ENCODE measurements at regions not wholly inside any gene's neighbourhood (a gene's known extent, or its start where the extent isn't known, plus 50 kb on each side); places are given as distances from the start of the nearest gene placed in this dataset.
"Not testable (repeated sequence)": the region's sequence is repeated elsewhere in the genome, so short reads cannot be mapped to it uniquely, and the experiment has no call there.

DNA sequence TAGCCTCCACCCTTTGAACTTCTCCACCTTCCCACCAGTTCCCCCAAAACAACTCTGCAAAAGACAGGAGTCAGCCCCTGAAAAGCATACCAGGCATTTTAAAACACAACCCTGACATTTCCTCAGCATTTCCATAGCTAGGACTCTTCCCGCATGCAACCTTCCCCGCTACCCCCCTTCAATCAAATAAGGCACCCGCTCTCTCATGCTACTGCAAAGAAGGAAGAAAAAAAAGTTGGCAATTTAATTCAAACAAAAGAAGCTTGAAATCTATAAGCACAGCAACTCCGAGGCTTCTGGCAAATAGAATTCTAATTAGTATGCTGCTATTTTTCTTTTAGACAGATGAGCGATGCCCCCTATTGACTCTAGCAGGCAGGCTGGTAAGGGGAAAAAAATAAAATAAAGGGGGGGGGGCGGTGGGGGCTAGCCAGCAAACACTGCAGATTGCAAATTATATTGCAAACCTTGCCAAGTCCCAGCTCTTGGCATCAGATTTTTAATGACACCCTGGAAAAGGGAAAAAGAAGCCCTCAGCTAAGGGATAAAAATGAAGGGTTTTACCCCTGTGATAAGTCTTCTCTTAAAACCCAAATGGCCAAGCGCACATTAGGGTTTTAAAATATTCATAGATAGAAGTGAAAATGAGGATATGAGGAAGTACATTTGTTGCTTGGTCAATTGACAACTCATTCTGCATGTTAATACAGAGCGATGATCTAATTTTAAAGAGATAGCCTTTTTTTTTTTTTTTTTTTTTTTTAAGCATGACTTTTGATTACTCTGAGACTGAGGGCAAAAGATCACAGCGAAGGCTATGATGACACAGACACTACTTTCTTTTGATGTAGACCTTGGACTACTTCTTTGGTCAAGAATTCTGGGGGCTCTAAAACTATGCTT, 255.2 kb downstream of the NR2F2 start:
- no peak for DNase-seq

- no peak for DNase-seq
Measured at GRCh38 chr15:96586901-96587300, 256.4 kb downstream of the NR2F2 start.

DNA sequence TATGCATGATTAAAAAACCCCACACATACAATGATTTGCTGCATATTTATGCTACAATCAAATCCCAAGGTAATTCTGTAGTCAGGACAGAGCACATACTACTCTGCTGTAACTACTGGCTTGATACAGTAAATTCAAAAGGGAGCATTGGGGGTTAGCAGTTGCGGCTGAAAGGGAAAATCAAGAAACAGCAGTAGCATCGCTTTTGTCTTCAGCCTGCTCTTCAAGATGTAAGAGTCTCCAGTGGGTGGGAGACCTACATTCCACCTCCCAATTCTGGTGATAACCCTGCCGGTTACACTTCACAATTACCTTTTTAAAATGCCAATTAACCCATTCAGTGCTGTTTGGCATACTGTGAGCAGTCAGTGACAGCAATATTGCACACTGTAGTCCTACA, 259.4 kb downstream of the NR2F2 start:
- DNase-seq: no peak

- DNase-seq: no peak
Measured at GRCh38 chr15:96593735-96594134, 263.2 kb downstream of the NR2F2 start.

GRCh38 chr15:96595951-96596350, 265.5 kb downstream of the NR2F2 start:
- DNase-seq: no peak

DNA sequence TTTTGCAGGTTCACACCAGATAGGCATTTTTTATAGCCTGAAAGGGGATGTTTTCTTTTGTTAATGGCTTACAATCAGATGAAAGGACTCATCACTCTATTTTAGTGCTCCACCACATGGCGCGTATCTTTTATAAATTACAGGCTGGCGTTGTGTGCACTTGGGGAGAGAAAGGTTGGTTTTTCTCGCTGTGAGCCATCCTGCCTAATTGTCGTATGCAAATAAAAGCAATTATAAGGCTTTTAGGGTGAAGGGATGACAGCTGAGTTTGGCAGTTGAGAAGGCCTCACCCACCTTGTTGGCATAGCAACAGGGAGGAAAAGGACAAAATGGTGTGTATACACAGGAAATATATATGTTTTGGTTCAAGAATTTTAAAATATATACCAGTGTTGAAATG, 268.0 kb downstream of the NR2F2 start:
- DNase-seq: no peak

DNA sequence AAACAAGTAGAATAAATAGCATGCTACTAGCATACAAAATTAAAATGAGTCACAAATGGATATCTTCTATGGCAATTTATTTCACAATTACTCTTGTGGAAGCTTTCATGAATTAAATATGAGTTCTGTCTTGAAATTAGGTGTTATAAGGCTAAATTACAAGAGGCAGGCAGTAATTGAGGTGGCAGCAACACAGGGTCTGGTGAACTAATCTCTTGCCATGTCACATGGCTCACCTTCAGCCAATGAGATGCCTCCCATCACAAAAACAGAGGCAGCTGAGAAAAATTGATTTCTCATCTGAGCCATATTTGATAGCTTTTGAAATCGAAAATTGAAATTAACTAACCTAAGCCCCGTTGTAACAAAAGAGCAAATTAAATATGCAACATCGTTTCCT, 268.8 kb downstream of the NR2F2 start:
- DNase-seq: no peak

GRCh38 chr15:96600350-96600749, 269.9 kb downstream of the NR2F2 start:
- DNase-seq: no peak

- DNase-seq: no peak
Measured at GRCh38 chr15:96606617-96607016, 276.1 kb downstream of the NR2F2 start.

DNA sequence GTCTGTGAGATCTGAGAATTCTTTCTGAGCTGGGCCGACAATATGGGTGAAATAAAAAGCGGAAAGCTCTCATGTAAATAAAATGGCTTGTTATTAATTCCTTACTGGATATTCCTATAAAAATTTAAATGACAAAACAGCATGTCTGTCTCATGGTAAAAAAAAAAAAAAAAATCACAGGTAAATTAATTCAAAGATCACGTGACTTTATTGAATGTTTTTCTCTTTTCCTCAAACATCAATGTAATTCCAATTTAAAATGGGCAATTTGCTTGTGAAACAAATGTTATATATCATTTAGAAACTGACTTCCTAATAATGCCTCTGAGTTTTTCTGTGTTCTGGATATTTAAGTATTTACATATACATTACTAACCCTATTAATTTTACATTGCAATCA, 280.3 kb downstream of the NR2F2 start:
- no peak for DNase-seq

DNA sequence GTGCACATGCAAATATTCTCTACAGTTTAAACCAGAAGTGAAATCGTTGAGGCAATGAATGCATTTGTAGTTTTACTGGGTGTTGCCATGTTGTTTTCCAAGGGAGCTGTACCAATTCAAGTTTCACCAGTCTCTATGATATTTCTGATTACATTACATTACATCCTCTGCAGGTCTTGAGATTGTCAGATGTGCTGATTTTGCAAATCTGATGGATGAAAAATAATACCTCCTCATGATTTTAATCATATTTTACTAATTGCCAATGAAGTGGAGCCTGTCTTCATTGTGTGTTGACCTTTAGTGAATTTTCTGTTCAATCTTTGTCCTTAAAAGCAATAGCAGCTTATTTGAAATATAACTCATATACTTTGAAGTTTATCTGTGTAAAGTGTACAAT, 282.4 kb downstream of the NR2F2 start:
- no peak for DNase-seq

DNA sequence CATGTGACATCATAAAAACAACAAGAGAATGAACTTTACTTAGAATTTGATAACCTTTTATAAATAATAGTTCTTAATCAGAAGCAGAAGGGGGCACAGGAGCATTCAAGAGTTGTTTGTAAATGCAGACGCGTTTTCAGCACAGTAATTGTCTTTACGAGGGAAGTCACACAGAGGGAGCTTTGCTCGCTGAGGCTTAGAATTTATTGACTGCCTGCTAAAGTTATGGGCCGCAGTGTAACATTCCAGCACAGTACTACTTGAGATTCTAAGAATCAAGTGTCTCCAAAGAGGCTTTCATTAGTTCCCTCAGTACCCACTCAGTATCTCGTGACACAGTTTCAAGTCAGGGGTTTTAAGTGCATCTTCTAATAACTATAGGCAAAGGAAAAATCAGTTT, 288.7 kb downstream of the NR2F2 start:
- no peak for DNase-seq

DNA sequence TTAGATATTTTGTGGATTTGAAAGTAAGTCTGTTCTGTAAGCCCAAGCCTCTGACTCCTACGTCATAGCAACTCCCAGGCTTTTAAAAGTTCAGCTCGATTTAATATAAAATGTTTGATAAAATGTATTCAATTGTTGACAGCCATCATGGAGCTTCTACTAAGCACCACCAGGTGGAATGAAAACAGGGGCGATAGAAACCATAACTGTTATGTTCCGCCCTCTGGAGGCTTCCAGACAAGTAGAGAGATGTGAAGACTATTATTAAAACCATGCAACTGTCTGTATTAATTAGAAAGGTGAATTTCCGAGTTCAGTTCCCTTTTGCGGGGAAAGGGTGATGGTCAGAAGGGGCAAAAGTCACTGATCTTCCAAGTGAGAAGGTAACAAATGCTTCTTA, 292.2 kb downstream of the NR2F2 start:
- DNase-seq: no peak

DNA sequence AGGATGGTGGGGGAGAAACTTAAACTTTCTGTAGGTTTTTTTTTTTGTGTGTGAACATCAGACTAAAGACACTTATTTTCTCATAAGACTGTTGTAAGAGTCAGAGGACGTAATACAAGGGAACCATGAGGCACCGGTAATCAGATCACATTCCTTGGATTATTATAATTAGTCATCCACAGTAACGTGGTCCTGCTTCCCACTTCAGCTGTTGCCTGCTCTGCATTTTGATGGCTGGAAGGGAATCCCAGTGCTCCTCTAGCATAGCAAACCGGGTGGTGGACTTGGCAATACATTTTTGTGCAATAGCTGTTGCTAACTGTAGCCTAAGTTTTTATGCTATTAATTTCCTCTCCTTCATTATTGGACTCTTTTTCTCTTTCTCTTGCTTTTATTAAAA, 294.8 kb downstream of the NR2F2 start:
- DNase-seq: no peak

- DNase-seq: no peak
Measured at GRCh38 chr15:96627031-96627568, 296.6 kb downstream of the NR2F2 start.

DNA sequence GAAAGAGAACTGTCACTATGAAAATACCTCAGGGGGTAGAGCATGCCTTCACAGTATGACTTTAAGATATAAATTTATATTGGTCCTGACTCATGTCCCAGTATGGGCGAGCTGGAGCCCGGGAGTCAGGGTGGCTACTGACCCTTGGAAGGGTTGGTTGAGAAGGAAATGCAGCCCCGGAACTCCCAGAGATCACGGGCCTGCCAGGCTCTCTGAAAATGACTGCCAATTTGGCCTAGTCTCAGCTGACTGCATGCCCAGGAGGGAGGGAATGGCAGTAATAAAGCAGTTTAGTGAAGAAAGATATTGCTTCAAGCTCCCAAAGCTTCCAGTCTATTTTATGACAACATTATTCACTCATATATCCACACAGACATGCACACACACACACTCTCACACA, 299.0 kb downstream of the NR2F2 start:
- no peak for DNase-seq

GRCh38 chr15:96638793-96639192, 308.3 kb downstream of the NR2F2 start:
- DNase-seq: no peak

GRCh38 chr15:96645796-96646195, 315.3 kb downstream of the NR2F2 start:
- no peak for DNase-seq

DNA sequence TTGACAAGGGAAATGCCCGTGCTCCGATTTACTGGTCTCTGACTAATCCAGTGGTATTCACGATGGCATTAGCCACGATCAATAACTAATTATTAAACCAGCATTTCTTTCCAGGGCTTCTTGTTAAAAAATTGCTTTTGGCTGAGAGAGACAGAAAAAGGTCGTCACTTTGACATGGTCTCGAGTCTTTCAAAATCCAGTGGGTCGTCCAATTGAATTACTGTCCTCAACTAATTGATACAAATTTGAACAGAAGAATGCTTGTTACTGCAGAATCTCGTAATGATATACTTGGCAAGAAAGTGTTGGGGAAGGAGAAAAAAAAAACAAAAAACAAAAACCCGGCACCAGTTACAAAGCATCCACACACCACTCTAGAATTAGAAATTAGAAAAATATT, 318.4 kb downstream of the NR2F2 start:
- DNase-seq: no peak

DNA sequence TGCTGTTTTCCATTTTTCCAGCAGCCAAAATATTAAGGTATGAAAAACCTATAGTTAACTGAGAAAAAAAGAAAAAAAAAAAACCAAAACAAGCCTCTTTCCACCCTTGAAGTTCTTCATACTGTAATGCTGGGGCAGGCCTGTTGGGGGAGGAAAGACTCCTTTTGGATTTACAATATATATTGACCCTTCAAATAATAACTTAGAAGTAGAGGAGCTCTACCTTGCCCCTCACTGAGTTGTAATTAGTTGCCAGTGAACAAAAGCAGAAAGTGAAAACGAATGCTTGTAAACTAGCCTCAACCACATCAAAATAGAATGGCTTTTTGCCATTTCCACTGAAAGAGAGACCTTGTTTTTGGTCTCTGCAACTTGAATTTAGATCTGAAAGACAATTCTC, 326.6 kb downstream of the NR2F2 start:
- no peak for DNase-seq

- DNase-seq: not testable (repeated sequence)
Measured at GRCh38 chr15:96666979-96667378, 336.5 kb downstream of the NR2F2 start.

GRCh38 chr15:96670389-96670788, 339.9 kb downstream of the NR2F2 start:
- no peak for DNase-seq

GRCh38 chr15:96672629-96673028, 342.1 kb downstream of the NR2F2 start:
- no peak for DNase-seq

GRCh38 chr15:96678386-96678785, 347.9 kb downstream of the NR2F2 start:
- DNase-seq: no peak
